ENCODE measurements at regions not wholly inside any gene's neighbourhood (a gene's known extent, or its start where the extent isn't known, plus 50 kb on each side); places are given as distances from the start of the nearest gene placed in this dataset.

DNA sequence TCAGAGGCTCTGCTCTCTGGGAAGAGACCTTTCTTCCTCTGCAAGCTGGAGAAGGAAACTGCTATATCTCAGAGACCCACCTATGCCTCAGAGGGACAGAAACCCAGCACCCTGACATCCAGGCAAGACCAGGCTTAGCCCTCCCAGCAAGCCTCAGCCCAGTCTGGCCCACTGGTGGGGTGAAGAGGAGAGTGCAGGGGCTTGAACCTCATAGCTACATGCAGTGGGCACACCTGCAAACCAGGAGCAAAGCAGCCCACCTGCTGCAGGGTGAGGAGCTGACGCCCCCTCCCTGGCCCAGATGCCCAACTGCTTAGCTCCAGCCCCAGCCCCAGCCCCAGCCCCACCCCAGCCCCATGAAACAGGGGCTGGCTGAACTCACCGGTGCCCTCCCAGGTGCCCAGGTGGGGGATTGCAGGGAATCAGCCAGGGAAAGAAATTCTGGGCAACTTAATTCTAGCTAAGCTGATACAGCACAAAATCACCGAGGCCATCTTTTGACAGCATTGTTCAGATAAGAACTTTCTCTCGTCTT is 246.8 kb downstream of the BUD13 start:
- H3K27me3 Mint-ChIP-seq (ENCODE audit: unreplicated experiment): peaks cover 6% of the 10 kb centered on the region
- no peak for DNase-seq (ENCODE audit: extremely low spot score, unreplicated experiment)
- no peak overlapping the region for H3K4me3 Mint-ChIP-seq (ENCODE audit: unreplicated experiment)
- H3K27ac Mint-ChIP-seq (ENCODE audit: unreplicated experiment): no peak overlapping the region
- no peak for TF ChIP-seq CTCF (IDR thresholded peaks at IDR 0.05)
- H3K9me3 Mint-ChIP-seq (ENCODE audit: unreplicated experiment): no peaks in the 10 kb centered on the region
- H3K4me1 Mint-ChIP-seq (ENCODE audit: unreplicated experiment): no peaks in the 10 kb centered on the region
- H3K36me3 Mint-ChIP-seq (ENCODE audit: unreplicated experiment): no peaks in the 10 kb centered on the region

DNA sequence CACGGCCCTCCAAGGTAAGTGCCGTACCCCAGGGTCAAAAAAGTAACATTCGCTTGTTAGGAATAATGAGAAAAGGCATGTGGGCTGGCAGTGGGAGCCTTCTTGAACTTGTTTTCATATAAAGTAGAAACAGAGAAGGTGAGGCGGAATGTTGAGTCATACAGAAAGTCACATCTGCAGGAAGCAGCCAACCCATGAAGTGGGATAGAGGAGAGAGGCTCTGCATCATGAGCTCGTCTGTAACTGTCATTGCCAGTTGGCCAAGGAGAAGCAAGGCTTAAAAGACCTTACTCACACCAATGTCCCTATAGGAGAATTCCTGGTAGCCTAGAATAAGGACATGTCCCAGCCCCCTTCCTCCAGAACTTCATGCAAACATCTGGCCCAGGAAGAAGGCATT is 253.3 kb downstream of the BUD13 start:
- no peak for DNase-seq (ENCODE audit: extremely low spot score, unreplicated experiment)
- Mint-ChIP-seq H3K27ac (ENCODE audit: unreplicated experiment) (no peak overlapping the region), H3K9me3 (ENCODE audit: unreplicated experiment) (no peaks in the 10 kb centered on the region), H3K36me3 (ENCODE audit: unreplicated experiment) (no peaks in the 10 kb centered on the region), H3K4me3 (ENCODE audit: unreplicated experiment) (no peak overlapping the region), H3K27me3 (ENCODE audit: unreplicated experiment) (peaks cover 4% of the 10 kb centered on the region), H3K4me1 (ENCODE audit: unreplicated experiment) (no peaks in the 10 kb centered on the region)
- no peak for TF ChIP-seq CTCF (IDR thresholded peaks at IDR 0.05)

- peaks cover 4% of the 10 kb centered on the region for H3K27me3 Mint-ChIP-seq (ENCODE audit: unreplicated experiment)
- no peaks in the 10 kb centered on the region for H3K9me3 Mint-ChIP-seq (ENCODE audit: unreplicated experiment)
- H3K27ac Mint-ChIP-seq (ENCODE audit: unreplicated experiment): no peak overlapping the region
- no peaks in the 10 kb centered on the region for H3K4me1 Mint-ChIP-seq (ENCODE audit: unreplicated experiment)
- no peak overlapping the region for H3K4me3 Mint-ChIP-seq (ENCODE audit: unreplicated experiment)
- H3K36me3 Mint-ChIP-seq (ENCODE audit: unreplicated experiment): no peaks in the 10 kb centered on the region
- no peak for TF ChIP-seq CTCF (IDR thresholded peaks at IDR 0.05)
- no peak for DNase-seq (ENCODE audit: extremely low spot score, unreplicated experiment)
Observed at GRCh38 chr11:116518141-116518540, 254.6 kb downstream of the BUD13 start.

DNA sequence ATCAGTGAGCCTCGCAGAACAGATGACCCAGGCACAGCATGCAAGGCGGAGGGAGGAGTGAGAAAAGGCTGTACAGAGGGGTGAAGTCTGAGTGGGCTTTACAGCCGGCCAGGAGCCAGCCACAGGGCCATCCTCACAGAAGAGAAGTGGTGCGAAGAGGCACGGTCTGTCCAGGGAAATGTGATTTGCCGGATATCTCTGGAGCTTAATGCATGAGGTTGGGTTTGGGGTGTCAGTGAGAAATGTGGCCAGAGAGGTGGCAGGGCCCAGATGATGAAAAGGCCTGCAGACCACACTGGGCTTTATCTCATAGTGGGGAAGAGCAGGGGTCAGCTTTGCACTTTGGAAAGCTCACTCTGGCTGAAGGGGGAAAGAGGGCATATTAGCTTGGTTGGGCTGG is 255.2 kb downstream of the BUD13 start:
- H3K36me3 Mint-ChIP-seq (ENCODE audit: unreplicated experiment): no peaks in the 10 kb centered on the region
- no peaks in the 10 kb centered on the region for H3K9me3 Mint-ChIP-seq (ENCODE audit: unreplicated experiment)
- DNase-seq (ENCODE audit: extremely low spot score, unreplicated experiment): no peak
- H3K27ac Mint-ChIP-seq (ENCODE audit: unreplicated experiment): no peak overlapping the region
- TF ChIP-seq CTCF (IDR thresholded peaks at IDR 0.05): no peak
- H3K27me3 Mint-ChIP-seq (ENCODE audit: unreplicated experiment): peaks cover 3% of the 10 kb centered on the region
- no peaks in the 10 kb centered on the region for H3K4me1 Mint-ChIP-seq (ENCODE audit: unreplicated experiment)
- no peak overlapping the region for H3K4me3 Mint-ChIP-seq (ENCODE audit: unreplicated experiment)

DNA sequence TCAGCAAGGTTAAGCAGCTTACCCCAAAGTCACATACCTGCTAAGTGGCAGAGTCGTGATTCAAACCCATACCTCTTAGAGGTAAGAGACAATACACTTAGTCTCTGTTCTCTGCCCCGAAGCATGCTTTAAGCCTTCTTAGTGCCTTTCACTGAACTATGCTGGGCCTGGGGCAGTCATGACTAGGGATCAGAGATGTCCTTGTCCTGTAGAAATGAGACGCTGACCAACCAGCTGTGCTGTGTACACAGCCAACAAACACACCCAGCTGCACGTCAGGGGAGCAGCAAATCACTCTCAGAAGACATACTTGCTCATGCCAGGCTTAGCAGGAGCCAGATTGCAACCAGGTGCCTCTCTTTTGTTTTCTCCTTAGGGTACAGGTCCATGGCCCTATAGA is 255.7 kb downstream of the BUD13 start:
- Mint-ChIP-seq H3K9me3 (ENCODE audit: unreplicated experiment) (no peaks in the 10 kb centered on the region), H3K27me3 (ENCODE audit: unreplicated experiment) (peaks cover 3% of the 10 kb centered on the region), H3K27ac (ENCODE audit: unreplicated experiment) (no peak overlapping the region), H3K4me1 (ENCODE audit: unreplicated experiment) (no peaks in the 10 kb centered on the region), H3K4me3 (ENCODE audit: unreplicated experiment) (no peak overlapping the region), H3K36me3 (ENCODE audit: unreplicated experiment) (no peaks in the 10 kb centered on the region)
- TF ChIP-seq CTCF (IDR thresholded peaks at IDR 0.05): no peak
- DNase-seq (ENCODE audit: extremely low spot score, unreplicated experiment): no peak
